ENCODE measurements at regions not wholly inside any gene's neighbourhood (a gene's known extent, or its start where the extent isn't known, plus 50 kb on each side); places are given as distances from the start of the nearest gene placed in this dataset.

GRCh38 chr1:163725551-163725950 is 403.8 kb downstream of the NUF2 start:
- TF ChIP-seq CTCF (IDR thresholded peaks at IDR 0.05) = no peak
- TF ChIP-seq POLR2A (IDR thresholded peaks at IDR 0.05) = no peak
- Histone ChIP-seq H3K27me3 (no peaks in the 10 kb centered on the region), H3K4me1 (no peaks in the 10 kb centered on the region), H3K9me3 (no peaks in the 10 kb centered on the region), H3K4me3 (no peak overlapping the region), H3K36me3 (no peaks in the 10 kb centered on the region), H3K27ac (no peak overlapping the region)
- intact Hi-C loops (cut with DNase I) = no loop called here
- ATAC-seq (no peak), DNase-seq (no peak)

- Histone ChIP-seq H3K36me3 (no peaks in the 10 kb centered on the region), H3K9me3 (no peaks in the 10 kb centered on the region), H3K4me1 (no peaks in the 10 kb centered on the region), H3K27me3 (no peaks in the 10 kb centered on the region), H3K4me3 (no peak overlapping the region), H3K27ac (no peak overlapping the region)
- no peak for ATAC-seq
- WGBS (ENCODE audit: insufficient coverage, low coverage, low lambda C conversion rate, missing lambda C conversion rate) = 31% methylated on average over 3 of the region's 3 CpGs
- intact Hi-C loops (cut with DNase I) = no loop called here
- TF ChIP-seq CTCF (IDR thresholded peaks at IDR 0.05) = no peak
- no peak for TF ChIP-seq POLR2A (IDR thresholded peaks at IDR 0.05)
- no peak for DNase-seq
Measured at GRCh38 chr1:163730411-163730821, 408.7 kb downstream of the NUF2 start.

DNA sequence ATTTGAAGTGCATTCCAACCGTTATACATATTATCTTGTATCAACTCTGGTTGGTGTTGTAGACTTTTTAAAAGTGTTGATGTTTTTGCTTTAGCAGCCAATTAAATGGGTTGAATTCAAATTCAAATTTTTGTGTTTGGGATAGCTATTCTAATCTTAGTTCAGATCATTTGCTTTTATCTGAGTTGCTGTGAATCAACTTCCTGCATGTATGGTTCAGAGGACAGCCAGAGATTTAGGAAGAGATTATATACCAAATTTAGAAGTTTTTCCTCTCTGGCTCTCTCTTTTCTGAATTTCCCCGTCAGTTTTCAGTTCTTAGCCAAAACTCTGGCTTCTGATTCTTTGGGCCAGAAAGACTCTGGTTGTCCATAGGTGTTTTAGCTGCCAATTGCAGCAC is 415.5 kb downstream of the NUF2 start:
- no peak overlapping the region for H3K4me3 ChIP-seq
- no peak for ATAC-seq
- no peaks in the 10 kb centered on the region for H3K27me3 ChIP-seq
- H3K36me3 ChIP-seq = no peaks in the 10 kb centered on the region
- intact Hi-C loops (cut with DNase I) = no loop called here
- 35% methylated on average over 2 of the region's 2 CpGs for WGBS (ENCODE audit: insufficient coverage, low coverage, low lambda C conversion rate, missing lambda C conversion rate)
- no peak overlapping the region for H3K27ac ChIP-seq
- no peak for DNase-seq
- no peak for TF ChIP-seq CTCF (IDR thresholded peaks at IDR 0.05)
- TF ChIP-seq POLR2A (IDR thresholded peaks at IDR 0.05) = no peak
- H3K9me3 ChIP-seq = no peaks in the 10 kb centered on the region
- H3K4me1 ChIP-seq = no peaks in the 10 kb centered on the region

DNA sequence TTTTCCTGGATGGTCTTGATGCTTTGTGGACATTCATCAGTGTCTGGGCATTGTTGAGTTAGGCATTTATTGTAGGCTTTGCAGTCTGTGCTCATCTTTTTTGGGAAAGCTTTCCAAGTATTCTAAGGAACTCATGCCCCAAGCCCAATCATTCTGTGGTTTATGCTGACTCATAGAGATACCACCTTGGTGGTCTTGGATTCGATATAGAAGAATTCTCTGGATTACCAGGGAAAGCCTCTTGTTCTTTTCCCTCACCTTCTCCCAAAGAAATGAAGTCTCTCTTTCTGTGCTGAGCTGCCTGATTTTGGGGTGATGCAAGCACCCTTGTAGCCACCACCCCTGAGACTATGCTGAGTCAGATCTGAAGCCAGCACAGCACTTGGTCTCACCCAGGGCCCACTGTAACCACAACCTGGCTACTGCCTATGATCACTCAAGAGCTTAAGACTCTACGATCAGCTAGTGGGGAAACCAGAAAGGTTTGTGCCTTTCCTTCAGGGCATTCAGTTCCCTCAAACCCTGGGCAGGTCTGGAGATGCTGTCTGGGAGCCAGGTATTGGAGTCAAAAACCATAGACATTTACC is 422.6 kb downstream of the NUF2 start:
- Histone ChIP-seq H3K27ac (no peak overlapping the region), H3K27me3 (no peaks in the 10 kb centered on the region), H3K4me1 (no peaks in the 10 kb centered on the region), H3K4me3 (no peak overlapping the region), H3K9me3 (no peaks in the 10 kb centered on the region), H3K36me3 (no peaks in the 10 kb centered on the region)
- TF ChIP-seq POLR2A (IDR thresholded peaks at IDR 0.05) (no peak), CTCF (IDR thresholded peaks at IDR 0.05) (no peak)
- ATAC-seq (no peak), DNase-seq (no peak)
- intact Hi-C loops (cut with DNase I) = no loop called here
- WGBS (ENCODE audit: insufficient coverage, low coverage, low lambda C conversion rate, missing lambda C conversion rate) = 89% methylated on average over 1 of the region's 2 CpGs

DNA sequence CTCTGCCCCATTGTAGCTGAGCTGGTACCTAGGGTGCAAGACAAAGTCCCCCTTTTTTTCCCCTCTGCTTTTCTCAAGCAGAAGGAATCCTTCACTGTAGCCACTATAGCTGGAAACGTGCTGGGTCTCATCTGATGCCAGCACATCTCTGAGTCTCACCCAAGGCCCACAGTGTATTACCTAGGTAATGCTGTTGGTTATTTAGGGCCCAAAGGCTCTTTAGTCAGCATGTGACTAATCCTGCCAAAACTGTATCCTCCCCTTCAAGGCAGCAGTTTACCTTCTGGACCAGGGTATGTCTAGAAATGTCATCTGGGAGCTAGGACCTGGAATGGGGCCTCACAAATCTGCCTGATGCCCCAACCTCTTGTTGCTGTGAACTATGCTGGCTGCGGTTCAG is 423.4 kb downstream of the NUF2 start:
- WGBS (ENCODE audit: insufficient coverage, low coverage, low lambda C conversion rate, missing lambda C conversion rate) = 36% methylated on average over 1 of the region's 2 CpGs
- Histone ChIP-seq H3K9me3 (no peaks in the 10 kb centered on the region), H3K36me3 (no peaks in the 10 kb centered on the region), H3K27me3 (no peaks in the 10 kb centered on the region), H3K27ac (no peak overlapping the region), H3K4me1 (no peaks in the 10 kb centered on the region), H3K4me3 (no peak overlapping the region)
- intact Hi-C loops (cut with DNase I) = no loop called here
- DNase-seq (no peak), ATAC-seq (no peak)
- TF ChIP-seq POLR2A (IDR thresholded peaks at IDR 0.05) = no peak
- TF ChIP-seq CTCF (IDR thresholded peaks at IDR 0.05) = no peak

All from right lobe of liver (tissue), 6 donors.